Natural killer cell treated with Interleukin-12 subunit alpha and Interleukin-12 subunit beta and Interleukin-15 and Interleukin-18, amount 100 ng/mL, for 72 hours (primary cell): ENCODE measurements at regions not wholly inside any gene's neighbourhood (a gene's known extent, or its start where the extent isn't known, plus 50 kb on each side); places are given as distances from the start of the nearest gene placed in this dataset.
"Not testable (repeated sequence)": the region's sequence is repeated elsewhere in the genome, so short reads cannot be mapped to it uniquely, and the experiment has no call there.

Experiments
- ATAC-seq, 2 donors: fragments of 150-1000 bp; cut with Tn5 transposase in 1 of 2; sonication (Bioruptor Pico), chemical (Tn5 transposase) in 1 of 2; 2 replicates each; pipeline ENCODE4 v1.10.0; 2021
- DNase-seq: peaks from one replicate; pipeline ENCODE4 v3.0.0; 2022; ENCODE audit warnings: low spot score
- H3K27ac Mint-ChIP-seq, 2 donors: 1 replicate in 1 of 2; 2 replicates in 1 of 2; pipeline ENCODE4 v1.8.0; 2022; ENCODE audit warnings: mixed read lengths in 2 of 2, mild to moderate bottlenecking in 1 of 2, moderate library complexity in 1 of 2
- H3K27me3 Mint-ChIP-seq, 2 donors: 1 replicate in 1 of 2; 2 replicates in 1 of 2; pipeline ENCODE4 v1.8.0; 2022; ENCODE audit warnings: mixed read lengths in 2 of 2
- H3K36me3 Mint-ChIP-seq: one replicate; pipeline ENCODE4 v1.8.0; 2022; ENCODE audit warnings: mixed read lengths
- H3K4me1 Mint-ChIP-seq, 2 donors: 1 replicate in 1 of 2; 2 replicates in 1 of 2; pipeline ENCODE4 v1.8.0; 2022; ENCODE audit warnings: low read depth in 2 of 2, mixed read lengths in 2 of 2, mild to moderate bottlenecking in 1 of 2
- H3K4me3 Mint-ChIP-seq: one replicate; pipeline ENCODE4 v1.8.0; 2022; ENCODE audit warnings: mixed read lengths
- H3K9me3 Mint-ChIP-seq: 2 replicates; pipeline ENCODE4 v1.8.0; 2022; ENCODE audit warnings: mixed read lengths

DNA sequence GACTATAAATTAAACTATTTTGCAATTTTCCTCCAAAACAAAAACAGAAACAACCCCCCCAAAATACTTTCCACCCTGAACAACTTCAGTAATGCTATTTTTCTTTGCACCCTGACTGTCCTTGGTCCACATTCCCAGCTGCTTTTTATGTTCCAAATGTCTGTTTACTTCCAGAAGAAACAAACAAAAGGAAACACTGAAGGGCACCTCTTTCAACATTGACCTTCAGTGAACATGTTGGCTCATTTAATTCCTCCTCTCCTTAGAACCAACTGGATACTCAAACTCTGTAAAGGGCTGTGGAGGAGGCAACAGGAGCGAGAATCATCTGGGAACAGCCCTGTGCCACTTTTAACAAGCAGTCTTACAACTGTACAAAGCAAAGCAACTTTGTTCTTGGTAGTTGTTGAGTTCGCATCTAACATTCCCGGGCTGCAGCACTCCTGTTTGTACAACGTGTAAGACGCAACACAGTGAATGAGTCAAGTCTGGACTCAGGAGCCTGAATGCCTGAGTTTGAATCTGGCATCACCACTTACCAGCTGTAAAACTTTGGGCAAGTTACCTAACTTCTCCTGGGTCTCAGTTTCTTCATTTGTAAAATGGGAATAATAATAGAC, 111.4 kb upstream of the GATA6 start:
- DNase-seq: no peak

GRCh38 chr18:22060361-22060760, 109.0 kb upstream of the GATA6 start:
- DNase-seq (no peak), ATAC-seq (no peak)
- Mint-ChIP-seq H3K36me3 (no peaks in the 10 kb centered on the region), H3K4me1 (no peaks in the 10 kb centered on the region), H3K4me3 (no peak overlapping the region), H3K27me3 (peaks cover 0 to 2% of the 10 kb centered on the region in 2 donors), H3K9me3 (no peaks in the 10 kb centered on the region), H3K27ac (no peak overlapping the region)

More for the DNA sequence above, 111.4 kb upstream of the GATA6 start:
- Mint-ChIP-seq H3K9me3 (no peaks in the 10 kb centered on the region), H3K27me3 (peaks cover 0 to 2% of the 10 kb centered on the region in 2 donors), H3K4me3 (no peak overlapping the region), H3K27ac (no peak overlapping the region), H3K36me3 (no peaks in the 10 kb centered on the region), H3K4me1 (no peaks in the 10 kb centered on the region)
- no peak for ATAC-seq

GRCh38 chr18:22063102-22063501, 106.3 kb upstream of the GATA6 start:
- Mint-ChIP-seq H3K36me3 (no peaks in the 10 kb centered on the region), H3K4me1 (no peaks in the 10 kb centered on the region), H3K4me3 (no peak overlapping the region), H3K27ac (no peak overlapping the region), H3K9me3 (no peaks in the 10 kb centered on the region), H3K27me3 (peaks cover 0 to 6% of the 10 kb centered on the region in 2 donors)
- no peak for DNase-seq
- ATAC-seq: no peak

GRCh38 chr18:22063672-22064071, 105.7 kb upstream of the GATA6 start:
- ATAC-seq (no peak), DNase-seq (no peak)
- Mint-ChIP-seq H3K4me1 (no peaks in the 10 kb centered on the region), H3K4me3 (no peak overlapping the region), H3K27ac (no peak overlapping the region), H3K36me3 (no peaks in the 10 kb centered on the region), H3K27me3 (peaks cover 6 to 8% of the 10 kb centered on the region in 2 donors), H3K9me3 (no peaks in the 10 kb centered on the region)

- Mint-ChIP-seq H3K4me1 (no peaks in the 10 kb centered on the region), H3K9me3 (no peaks in the 10 kb centered on the region), H3K27ac (no peak overlapping the region), H3K36me3 (no peaks in the 10 kb centered on the region), H3K4me3 (no peak overlapping the region), H3K27me3 (peaks cover 8 to 9% of the 10 kb centered on the region in 2 donors)
- DNase-seq (no peak), ATAC-seq (no peak)
Measured at GRCh38 chr18:22064581-22064980, 104.8 kb upstream of the GATA6 start.

- DNase-seq (no peak), ATAC-seq (no peak)
- Mint-ChIP-seq H3K27me3 (peaks cover 8 to 9% of the 10 kb centered on the region in 2 donors), H3K4me3 (no peak overlapping the region), H3K4me1 (no peaks in the 10 kb centered on the region), H3K36me3 (no peaks in the 10 kb centered on the region), H3K9me3 (no peaks in the 10 kb centered on the region), H3K27ac (no peak overlapping the region)
Measured at GRCh38 chr18:22065311-22065710, 104.1 kb upstream of the GATA6 start.

GRCh38 chr18:22066083-22066485, 103.3 kb upstream of the GATA6 start:
- H3K4me3 Mint-ChIP-seq: no peak overlapping the region
- DNase-seq (no peak), ATAC-seq (no peak)
- H3K4me1 Mint-ChIP-seq: no peaks in the 10 kb centered on the region
- H3K27ac Mint-ChIP-seq: no peak overlapping the region
- no peaks in the 10 kb centered on the region for H3K36me3 Mint-ChIP-seq
- peaks cover 8 to 9% of the 10 kb centered on the region in 2 donors for H3K27me3 Mint-ChIP-seq
- H3K9me3 Mint-ChIP-seq: no peaks in the 10 kb centered on the region

- Mint-ChIP-seq H3K9me3 (no peaks in the 10 kb centered on the region), H3K4me1 (no peaks in the 10 kb centered on the region), H3K27me3 (peaks cover 8 to 9% of the 10 kb centered on the region in 2 donors), H3K4me3 (no peak overlapping the region), H3K27ac (no peak overlapping the region), H3K36me3 (no peaks in the 10 kb centered on the region)
- ATAC-seq: no peak
- no peak for DNase-seq
Measured at GRCh38 chr18:22067109-22067508, 102.3 kb upstream of the GATA6 start.

- H3K9me3 Mint-ChIP-seq: no peaks in the 10 kb centered on the region
- H3K36me3 Mint-ChIP-seq: no peaks in the 10 kb centered on the region
- H3K4me1 Mint-ChIP-seq: no peaks in the 10 kb centered on the region
- H3K27me3 Mint-ChIP-seq: peaks cover 8 to 9% of the 10 kb centered on the region in 2 donors
- H3K27ac Mint-ChIP-seq: no peak overlapping the region
- H3K4me3 Mint-ChIP-seq: no peak overlapping the region
- DNase-seq: no peak
- ATAC-seq: no peak
Measured at GRCh38 chr18:22067682-22068081, 101.7 kb upstream of the GATA6 start.

DNA sequence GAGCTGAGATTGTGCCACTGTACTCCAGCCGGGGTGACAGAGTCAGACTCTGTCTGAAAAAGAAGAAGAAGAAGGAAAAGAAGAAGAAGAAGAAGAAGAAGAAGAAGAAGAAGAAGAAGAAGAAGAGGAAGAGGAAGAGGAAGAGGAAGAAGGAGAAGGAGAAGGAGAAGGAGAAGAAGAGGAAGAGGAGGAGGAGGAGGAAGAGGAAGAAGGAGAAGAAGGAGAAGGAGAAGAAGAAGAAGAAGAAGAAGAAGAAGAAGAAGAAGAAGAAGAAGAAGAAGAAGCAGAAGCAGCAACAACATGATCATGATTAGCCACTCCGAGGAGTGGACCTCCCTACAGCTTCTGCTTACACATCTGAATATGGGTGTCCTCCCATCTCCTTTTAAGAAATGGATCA, 100.6 kb upstream of the GATA6 start:
- ATAC-seq, DNase-seq, H3K9me3 Mint-ChIP-seq, H3K27me3 Mint-ChIP-seq, H3K4me3 Mint-ChIP-seq, H3K27ac Mint-ChIP-seq, H3K36me3 Mint-ChIP-seq, H3K4me1 Mint-ChIP-seq: not testable (repeated sequence)

GRCh38 chr18:22069916-22070315, 99.5 kb upstream of the GATA6 start:
- no peaks in the 10 kb centered on the region for H3K9me3 Mint-ChIP-seq
- H3K4me3 Mint-ChIP-seq: no peak overlapping the region
- DNase-seq: no peak
- H3K36me3 Mint-ChIP-seq: no peaks in the 10 kb centered on the region
- ATAC-seq: no peak
- H3K27me3 Mint-ChIP-seq: peaks cover 9 to 15% of the 10 kb centered on the region in 2 donors
- H3K27ac Mint-ChIP-seq: no peak overlapping the region
- H3K4me1 Mint-ChIP-seq: no peaks in the 10 kb centered on the region

- no peak for DNase-seq
- no peak for ATAC-seq
- Mint-ChIP-seq H3K27me3 (peaks cover 3 to 12% of the 10 kb centered on the region in 2 donors), H3K36me3 (no peaks in the 10 kb centered on the region), H3K4me3 (no peak overlapping the region), H3K4me1 (no peaks in the 10 kb centered on the region), H3K9me3 (no peaks in the 10 kb centered on the region), H3K27ac (no peak overlapping the region)
Measured at GRCh38 chr18:22073411-22073810, 96.0 kb upstream of the GATA6 start.

DNA sequence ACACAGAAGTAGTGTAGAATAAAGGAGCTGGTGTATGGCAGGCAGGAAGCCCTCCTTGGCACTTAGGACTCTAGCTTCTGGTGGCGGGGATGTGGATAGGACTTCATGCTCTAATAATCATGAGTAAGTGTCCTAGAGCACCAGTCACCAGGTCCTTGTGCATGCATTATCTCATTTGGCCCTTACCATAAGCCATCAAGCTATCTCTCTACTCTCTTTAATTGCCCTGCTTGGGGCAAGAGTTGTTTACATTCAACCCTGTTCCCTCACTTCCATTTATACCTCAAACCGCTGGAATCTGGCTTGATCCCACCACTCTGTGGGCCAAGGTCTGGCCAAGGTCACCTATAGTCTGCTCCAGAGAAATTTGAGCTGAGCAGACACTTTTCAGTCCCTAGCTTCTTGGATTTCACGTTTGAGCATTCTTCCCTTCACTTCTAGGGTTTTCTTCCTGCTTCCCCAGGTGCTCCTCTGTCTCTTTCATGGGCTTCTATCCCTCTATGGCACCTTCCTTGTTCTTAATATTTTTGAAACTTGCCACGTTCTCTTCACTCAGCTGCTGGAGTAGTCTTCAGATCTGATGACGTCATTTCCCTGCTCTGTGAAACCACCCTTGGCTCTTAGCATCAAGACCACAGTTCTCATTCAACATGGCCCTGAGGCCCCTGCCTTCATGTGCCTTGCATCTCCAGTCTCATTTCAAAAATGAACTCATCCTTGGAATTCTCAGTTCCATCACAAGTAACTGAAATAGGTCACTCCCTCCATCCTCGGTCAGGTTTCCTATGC, 94.9 kb upstream of the GATA6 start:
- H3K36me3 Mint-ChIP-seq: no peaks in the 10 kb centered on the region
- DNase-seq (no peak), ATAC-seq (no peak)
- H3K27ac Mint-ChIP-seq: no peak overlapping the region
- no peak overlapping the region for H3K4me3 Mint-ChIP-seq
- H3K4me1 Mint-ChIP-seq: no peaks in the 10 kb centered on the region
- peaks cover 3 to 6% of the 10 kb centered on the region in 2 donors for H3K27me3 Mint-ChIP-seq
- no peaks in the 10 kb centered on the region for H3K9me3 Mint-ChIP-seq

DNA sequence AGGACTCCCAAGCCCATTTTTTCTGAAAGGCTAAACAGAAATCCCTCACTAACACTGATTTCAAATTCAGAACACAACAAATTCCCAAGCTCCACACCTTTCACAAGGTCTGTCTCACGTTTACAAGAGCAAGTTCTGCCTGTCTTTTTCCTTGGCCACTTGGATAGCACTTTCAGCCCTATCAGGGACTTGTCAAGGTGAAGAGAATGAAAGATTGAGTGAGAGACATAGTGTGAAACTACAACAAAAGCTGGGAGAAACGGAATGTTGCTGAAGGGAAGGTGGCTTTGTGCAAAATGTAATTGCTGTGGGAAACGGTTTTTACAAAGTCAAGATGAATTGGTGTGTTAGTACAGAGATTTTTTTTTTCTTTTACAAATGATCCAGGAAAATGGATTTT, 89.4 kb upstream of the GATA6 start:
- H3K36me3 Mint-ChIP-seq: no peaks in the 10 kb centered on the region
- H3K4me3 Mint-ChIP-seq: no peak overlapping the region
- no peak for DNase-seq
- peaks cover 6 to 9% of the 10 kb centered on the region in 2 donors for H3K27me3 Mint-ChIP-seq
- no peaks in the 10 kb centered on the region for H3K4me1 Mint-ChIP-seq
- H3K9me3 Mint-ChIP-seq: no peaks in the 10 kb centered on the region
- ATAC-seq: no peak
- no peak overlapping the region for H3K27ac Mint-ChIP-seq
